GM21381 (cell line): ENCODE measurements at regions not wholly inside any gene's neighbourhood (a gene's known extent, or its start where the extent isn't known, plus 50 kb on each side); places are given as distances from the start of the nearest gene placed in this dataset.
"Not testable (repeated sequence)": the region's sequence is repeated elsewhere in the genome, so short reads cannot be mapped to it uniquely, and the experiment has no call there.

Source experiments
- ATAC-seq: cut with Tn5 transposase; IDR thresholded peaks from one replicate; pipeline ENCODE4 v1.9.1; 2021; ENCODE audit warnings: mild to moderate bottlenecking, moderate library complexity; ENCODE audit not compliant: unreplicated experiment

DNA sequence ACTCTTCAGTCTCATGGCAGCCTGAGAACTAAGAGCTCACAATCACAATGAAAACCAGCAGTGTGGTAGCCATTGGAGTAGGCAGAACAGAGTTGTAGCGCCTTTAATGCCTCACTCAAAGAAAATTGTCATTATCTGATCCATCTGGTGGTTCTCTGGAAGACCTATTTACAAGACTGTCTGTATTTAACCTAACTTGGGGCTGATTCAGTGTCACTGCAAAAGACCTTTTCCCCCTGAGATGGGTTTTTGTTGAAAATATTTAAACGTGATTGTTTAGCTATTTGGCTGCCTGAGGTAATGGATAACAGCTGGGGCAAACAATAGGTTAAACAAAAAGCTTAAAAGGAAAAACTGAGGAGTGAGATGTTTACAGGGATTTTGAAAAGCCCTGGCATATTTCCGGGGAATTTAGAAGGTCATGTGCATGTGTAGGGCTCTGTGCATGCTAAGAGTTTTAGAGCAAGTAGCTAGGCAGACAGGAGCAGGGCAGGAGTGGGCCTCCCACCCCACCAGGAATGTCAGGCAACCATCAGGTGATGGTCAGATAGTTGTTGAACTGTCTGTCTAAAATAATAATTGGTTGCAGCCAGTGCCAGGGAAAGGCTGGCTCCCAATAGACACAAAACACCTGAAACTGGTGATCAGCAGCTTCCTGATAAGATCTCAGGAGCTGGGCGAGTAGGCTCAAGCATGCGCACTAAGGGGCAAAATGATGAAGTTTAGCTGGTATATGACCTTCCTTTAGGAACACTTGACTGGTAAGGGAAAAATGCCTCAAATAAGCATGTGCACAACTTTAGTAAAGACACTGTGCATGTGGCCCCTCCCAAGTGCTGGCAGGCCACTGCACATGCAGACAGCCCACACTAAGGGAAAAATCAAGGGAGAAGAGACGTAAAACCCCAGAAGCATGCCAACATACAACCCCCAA lies 70.8 kb upstream of the AKIRIN2 start:
- ATAC-seq: no peak

GRCh38 chr6:87767478-87767877 lies 65.4 kb upstream of the AKIRIN2 start:
- ATAC-seq: no peak

DNA sequence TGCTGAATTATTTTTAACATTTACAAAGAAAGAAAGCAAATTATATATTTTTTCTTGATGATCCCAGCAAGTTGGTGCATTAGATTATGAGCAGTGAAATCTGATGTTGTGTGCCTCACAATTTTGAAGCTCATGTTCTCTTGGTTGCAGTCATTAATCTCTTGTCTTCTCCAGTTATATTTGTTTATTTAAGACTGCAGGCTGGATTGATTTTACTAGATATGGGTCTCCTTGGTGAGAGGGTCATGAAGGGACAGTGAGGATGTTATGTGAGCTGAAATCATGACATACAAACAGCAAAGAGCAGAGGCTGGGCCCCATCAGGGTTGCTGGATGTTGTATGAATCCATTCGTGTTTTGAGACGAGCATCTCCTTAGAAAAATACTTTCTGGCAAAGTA lies 64.2 kb upstream of the AKIRIN2 start:
- ATAC-seq: no peak

GRCh38 chr6:87763901-87764300 lies 61.9 kb upstream of the AKIRIN2 start:
- no peak for ATAC-seq

- ATAC-seq: no peak
Measured at GRCh38 chr6:87763276-87763675, 61.2 kb upstream of the AKIRIN2 start.

DNA sequence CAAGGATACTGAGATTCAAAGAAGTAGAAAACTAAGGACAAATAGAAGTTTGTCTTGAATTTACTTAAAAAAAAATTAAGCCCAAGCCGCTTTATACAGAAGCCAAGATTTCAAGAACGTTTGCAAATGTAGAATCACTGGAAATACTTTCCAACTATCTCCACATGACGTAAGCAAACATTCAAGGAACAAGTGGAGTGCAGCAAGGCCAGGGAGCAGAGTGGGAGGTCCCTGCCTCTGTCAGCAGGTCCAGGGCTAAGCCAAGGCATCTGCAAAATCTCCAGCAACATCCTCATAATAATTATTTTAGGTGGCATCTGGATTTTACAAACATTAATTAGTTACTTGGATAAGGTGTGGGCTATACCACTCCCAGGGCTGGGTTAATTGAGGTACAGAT lies 60.1 kb upstream of the AKIRIN2 start:
- ATAC-seq: no peak

DNA sequence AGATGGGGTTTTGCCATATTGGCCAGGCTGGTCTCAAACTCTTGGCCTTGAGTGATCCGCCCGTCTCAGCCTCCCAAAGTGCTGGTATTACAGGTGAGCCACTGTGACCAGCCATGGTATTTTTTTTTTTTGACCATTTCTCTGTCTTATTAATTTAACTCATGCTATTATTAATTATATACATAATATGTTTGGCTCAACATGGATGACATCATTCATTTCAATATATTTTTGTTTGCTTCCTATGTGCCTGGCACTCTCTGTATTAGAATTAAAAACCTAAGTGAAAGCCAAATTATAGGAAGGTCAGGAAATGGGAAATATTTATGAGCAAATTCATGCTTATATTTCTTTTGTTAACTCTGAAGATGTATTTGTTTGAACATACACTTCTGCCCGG lies 55.8 kb upstream of the AKIRIN2 start:
- no peak for ATAC-seq

DNA sequence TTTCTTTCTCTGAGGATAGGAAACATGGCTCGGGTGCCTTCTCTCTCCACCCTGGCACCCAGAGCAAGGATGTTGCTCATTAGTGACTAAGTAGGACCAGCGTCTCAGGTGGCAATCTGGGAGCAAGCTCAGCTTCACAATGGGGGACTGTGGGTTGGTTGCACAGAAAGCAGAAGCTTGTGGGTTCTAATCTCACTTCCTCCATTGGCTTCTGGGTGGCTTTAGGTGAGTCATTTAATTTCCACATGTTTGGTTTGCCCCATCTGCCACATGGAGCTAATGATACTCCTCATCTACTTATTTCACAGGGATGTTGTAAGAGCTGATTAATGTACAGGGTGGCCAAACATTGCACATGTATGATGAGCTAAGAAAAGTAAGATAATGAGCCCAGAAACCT lies 54.8 kb upstream of the AKIRIN2 start:
- ATAC-seq: peak; percentile 93

DNA sequence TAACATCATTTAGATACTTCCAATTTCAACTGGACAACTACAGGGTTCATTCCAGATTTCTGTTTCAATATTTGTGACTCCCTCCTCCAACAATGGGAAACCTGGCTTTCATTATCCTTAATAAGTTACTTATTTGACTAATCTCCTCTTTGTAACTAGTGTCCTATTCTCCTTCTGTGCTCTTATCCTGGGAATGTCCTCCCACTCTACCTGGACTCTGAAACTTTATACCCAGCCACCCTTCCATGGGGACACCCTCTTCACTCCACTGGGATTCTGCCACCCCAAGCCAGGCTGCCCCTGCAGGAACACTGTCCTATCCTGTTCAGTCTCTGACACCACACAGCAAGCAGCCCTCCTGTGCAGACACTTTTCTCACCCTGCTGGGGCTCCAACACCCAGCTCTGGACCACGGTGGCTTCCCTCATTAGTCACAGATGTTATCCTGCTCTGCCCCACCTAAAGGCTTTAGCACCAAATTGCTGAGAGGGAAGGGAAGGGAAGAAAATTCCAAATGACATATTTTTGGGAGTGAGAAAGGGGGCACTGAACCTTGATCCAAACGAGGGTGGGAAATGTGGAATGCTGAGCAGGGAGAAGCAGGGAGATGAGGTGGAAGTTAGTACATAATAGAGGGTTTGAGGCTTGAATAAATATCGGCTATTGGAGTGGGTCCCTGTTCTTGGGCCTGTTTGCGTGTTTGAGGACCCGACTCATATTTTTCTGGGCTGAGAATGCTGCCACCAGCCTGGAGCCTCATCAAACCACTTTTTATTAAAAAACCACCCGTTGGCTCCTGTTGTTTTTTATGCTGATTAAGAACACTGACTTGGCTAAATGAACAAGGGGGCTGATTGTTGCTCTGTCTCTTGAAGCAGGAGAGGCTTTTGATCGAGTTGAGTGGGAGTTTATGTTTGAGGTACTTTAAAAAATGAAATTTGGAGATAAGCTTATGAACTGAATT lies 54.0 kb upstream of the AKIRIN2 start:
- no peak for ATAC-seq

- peak; percentile 33 for ATAC-seq
Measured at GRCh38 chr6:87754828-87755227, 52.8 kb upstream of the AKIRIN2 start.

GRCh38 chr6:87753131-87753685 lies 51.2 kb upstream of the AKIRIN2 start:
- no peak for ATAC-seq

- ATAC-seq: not testable (repeated sequence)
Measured at GRCh38 chr6:87752503-87752902, 50.5 kb upstream of the AKIRIN2 start.
